Heart left ventricle (tissue), 13 donors: ENCODE measurements at regions not wholly inside any gene's neighbourhood (a gene's known extent, or its start where the extent isn't known, plus 50 kb on each side); places are given as distances from the start of the nearest gene placed in this dataset.
"Not testable (repeated sequence)": the region's sequence is repeated elsewhere in the genome, so short reads cannot be mapped to it uniquely, and the experiment has no call there.

Experiments
- POLR2A ChIP-seq, 2 donors: fragments of 450-650 bp; IDR thresholded peaks; one replicate each; pipeline ENCODE4 v1.6.1; 2017; ENCODE audit warnings: antibody characterized with exemption in 2 of 2, mild to moderate bottlenecking in 2 of 2, moderate library complexity in 2 of 2
- TF ChIP-seq, protein P1 (sequence below), 12 donors: fragments of 200-600 bp; sonication (generic) in 4 of 12; IDR thresholded peaks; one replicate each; pipeline versions ENCODE4 v1.5.0 to v1.8.0; 2018 to 2022; ENCODE audit warnings: antibody characterized with exemption in 12 of 12, mild to moderate bottlenecking in 5 of 12
- donor health status: ischemic (EF 13 %, LVEDD 7.1; RV severe dilation, severe dysfunction).
- donor health status: DM: no; HTN: yes; CAD: no.
- donor health status: DM: no; HTN: no; CAD: no.
- donor health status: ischemic (EF 25% LVEDD 6.9; RV normal size, moderate dysfunction).
- donor health status: ischemic (EF 25% LVEDD 5.7; RV mildly dilated, moderate dysfunction).
- donor health status: ischemic (EF 35%, LVEDD 5.7; RV mildly dilated, moderate dysfunction).
- donor health status: nonischemic (EF 11% LVEDD 7.7; RV severe dilation, severe dysfunction).
- donor health status: DM: yes; HTN: yes; CAD: no.
- donor health status: PGD.
- donor health status: ischemic (EF 29% LVEDD 5.4; RV normal size, mild dysfunction).
- donor health status: nonischemic (EF 23%, LVEDD 6.1; RV moderate dilation, normal function).

DNA sequence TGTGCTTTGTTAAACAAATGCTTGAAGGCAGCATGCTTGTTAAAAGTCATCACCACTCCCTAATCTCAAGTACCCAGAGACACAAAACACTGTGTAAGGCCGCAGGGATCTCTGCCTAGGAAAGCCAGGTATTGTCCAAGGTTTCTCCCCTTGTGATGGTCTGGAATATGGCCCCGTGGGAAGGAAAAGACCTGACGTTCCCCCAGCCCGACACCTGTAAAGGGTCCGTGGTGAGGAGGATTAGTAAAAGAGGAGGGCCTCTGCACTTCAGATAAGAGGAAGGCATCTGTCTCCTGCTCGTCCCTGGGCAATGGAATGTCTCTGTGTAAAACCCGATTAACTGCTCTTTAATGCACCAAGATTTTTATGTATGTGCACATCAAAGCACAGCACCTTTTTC is 49.9 kb upstream of the ZNF527 start:
- TF ChIP-seq POLR2A (IDR thresholded peaks at IDR 0.05) = not testable (repeated sequence)
- TF ChIP-seq, protein P1, sequence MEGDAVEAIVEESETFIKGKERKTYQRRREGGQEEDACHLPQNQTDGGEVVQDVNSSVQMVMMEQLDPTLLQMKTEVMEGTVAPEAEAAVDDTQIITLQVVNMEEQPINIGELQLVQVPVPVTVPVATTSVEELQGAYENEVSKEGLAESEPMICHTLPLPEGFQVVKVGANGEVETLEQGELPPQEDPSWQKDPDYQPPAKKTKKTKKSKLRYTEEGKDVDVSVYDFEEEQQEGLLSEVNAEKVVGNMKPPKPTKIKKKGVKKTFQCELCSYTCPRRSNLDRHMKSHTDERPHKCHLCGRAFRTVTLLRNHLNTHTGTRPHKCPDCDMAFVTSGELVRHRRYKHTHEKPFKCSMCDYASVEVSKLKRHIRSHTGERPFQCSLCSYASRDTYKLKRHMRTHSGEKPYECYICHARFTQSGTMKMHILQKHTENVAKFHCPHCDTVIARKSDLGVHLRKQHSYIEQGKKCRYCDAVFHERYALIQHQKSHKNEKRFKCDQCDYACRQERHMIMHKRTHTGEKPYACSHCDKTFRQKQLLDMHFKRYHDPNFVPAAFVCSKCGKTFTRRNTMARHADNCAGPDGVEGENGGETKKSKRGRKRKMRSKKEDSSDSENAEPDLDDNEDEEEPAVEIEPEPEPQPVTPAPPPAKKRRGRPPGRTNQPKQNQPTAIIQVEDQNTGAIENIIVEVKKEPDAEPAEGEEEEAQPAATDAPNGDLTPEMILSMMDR (IDR thresholded peaks at IDR 0.05) = not testable (repeated sequence)
